PC-3 (cell line): ENCODE measurements at regions not wholly inside any gene's neighbourhood (a gene's known extent, or its start where the extent isn't known, plus 50 kb on each side); places are given as distances from the start of the nearest gene placed in this dataset.

ENCODE experiments used
- ATAC-seq: fragments of 200-7000 bp; cut with Tn5 transposase; 2 replicates; pipeline ENCODE4 v1.9.1; 2020; ENCODE audit warnings: mild to moderate bottlenecking, moderate library complexity
- BruUV-seq: library from RNA; stranded (reverse); fragments of 400-500 nt; replicated peaks from 2 replicates; lab custom pipeline; 2021; lab: Mats Ljungman, UMichigan
- CTCF ChIA-PET: fragments of 300-600 bp; sonication (Branson Sonifier 250); formaldehyde crosslinking; loops from one replicate; lab custom pipeline; 2022; ENCODE audit warnings: antibody characterized with exemption; lab: Charles Lee
- POLR2A ChIA-PET: fragments of 300-600 bp; sonication (Branson Sonifier 250); formaldehyde crosslinking; loops from one replicate; lab custom pipeline; 2022; ENCODE audit warnings: antibody characterized with exemption; ENCODE audit not compliant: unreplicated experiment; lab: Charles Lee
- DNase-seq: peaks from one replicate; pipeline ENCODE4 v3.0.0-alpha.2; 2015
- H2AFZ ChIP-seq: fragments of 300-600 bp; sonication (generic); 2 replicates; pipeline ENCODE4 v1.6.0; 2016; ENCODE audit warnings: antibody characterized with exemption, low read length
- H3F3A ChIP-seq: fragments of 300-600 bp; sonication (generic); one replicate; pipeline ENCODE4 v1.6.0; 2017; ENCODE audit warnings: antibody characterized with exemption, low read length, control low read depth, mild to moderate bottlenecking; ENCODE audit not compliant: unreplicated experiment
- H3K27ac ChIP-seq: fragments of 300-600 bp; sonication (generic); 2 replicates; pipeline ENCODE4 v1.5.1; 2016; ENCODE audit warnings: mild to moderate bottlenecking, low read length
- H3K27me3 ChIP-seq: fragments of 300-600 bp; sonication (generic); 2 replicates; pipeline ENCODE4 v1.6.1; 2016; ENCODE audit warnings: low read length, mixed read lengths
- H3K36me3 ChIP-seq: fragments of 300-600 bp; sonication (generic); 2 replicates; pipeline ENCODE4 v1.6.1; 2016; ENCODE audit warnings: low read depth, mixed run types, low read length, mixed read lengths
- H3K4me1 ChIP-seq: fragments of 300-600 bp; sonication (generic); 2 replicates; pipeline ENCODE4 v1.5.1; 2016; ENCODE audit warnings: low read length; ENCODE audit not compliant: insufficient read depth
- H3K4me2 ChIP-seq: fragments of 300-600 bp; sonication (generic); 2 replicates; pipeline ENCODE4 v1.6.0; 2016; ENCODE audit warnings: low read length
- H3K4me3 ChIP-seq: fragments of 300-600 bp; sonication (generic); 2 replicates; pipeline ENCODE4 v1.5.1; 2016; ENCODE audit warnings: mild to moderate bottlenecking, low read length, mixed read lengths
- H3K79me2 ChIP-seq: fragments of 300-600 bp; sonication (generic); 2 replicates; pipeline ENCODE4 v1.6.1; 2017; ENCODE audit warnings: low read length, mixed read lengths
- H3K9ac ChIP-seq: fragments of 300-600 bp; sonication (generic); 2 replicates; pipeline ENCODE4 v1.6.0; 2016; ENCODE audit warnings: mild to moderate bottlenecking, low read length
- H3K9me2 ChIP-seq: fragments of 300-600 bp; sonication (generic); replicated peaks from 2 replicates; pipeline ENCODE4 v1.6.1; 2016; ENCODE audit warnings: mixed run types, low read length, mixed read lengths
- H3K9me3 ChIP-seq: fragments of 300-600 bp; sonication (generic); 2 replicates; pipeline ENCODE4 v1.6.1; 2016; ENCODE audit warnings: low read length, mixed read lengths
- H4K20me1 ChIP-seq: fragments of 300-600 bp; sonication (generic); 2 replicates; pipeline ENCODE4 v1.6.1; 2016; ENCODE audit warnings: low read length, mixed read lengths
- CTCF ChIP-seq: fragments of 300-600 bp; sonication (generic); conservative IDR thresholded peaks from 2 replicates; pipeline ENCODE4 v1.5.1; 2017; ENCODE audit warnings: antibody characterized with exemption, low read depth, mild to moderate bottlenecking, low read length
- EZH2 ChIP-seq: fragments of 300-600 bp; sonication (generic); IDR thresholded peaks from one replicate; pipeline ENCODE4 v1.6.1; 2017; ENCODE audit warnings: antibody characterized with exemption, mild to moderate bottlenecking, low read length; ENCODE audit not compliant: unreplicated experiment
- EZH2phosphoT487 ChIP-seq: fragments of 300-600 bp; sonication (generic); IDR thresholded peaks from 2 replicates; pipeline ENCODE4 v1.6.1; 2018; ENCODE audit warnings: mild to moderate bottlenecking, antibody characterized with exemption, low read length, borderline replicate concordance
- intact Hi-C: fragments of 100-400 bp; cut with micrococcal nuclease; formaldehyde crosslinking; loops from 2 replicates; pipeline ENCODE4 v1.9.0; 2023

- Histone ChIP-seq H4K20me1 (no peaks in the 10 kb centered on the region), H3K36me3 (no peaks in the 10 kb centered on the region), H3K27me3 (no peaks in the 10 kb centered on the region), H3K4me1 (no peaks in the 10 kb centered on the region), H3K9ac (no peak overlapping the region), H2AFZ (no peak overlapping the region), H3K4me2 (no peak overlapping the region), H3F3A (no peaks in the 10 kb centered on the region), H3K27ac (no peak overlapping the region), H3K9me3 (no peaks in the 10 kb centered on the region), H3K79me2 (no peaks in the 10 kb centered on the region), H3K9me2 (no peaks in the 10 kb centered on the region), H3K4me3 (no peak overlapping the region)
- BruUV-seq: no TSS peak
- POLR2A ChIA-PET: no interaction called here
- TF ChIP-seq CTCF (no peak), EZH2 (no peak), EZH2phosphoT487 (no peak)
- intact Hi-C loops: no loop called here
- DNase-seq (no peak), ATAC-seq (no peak)
- CTCF ChIA-PET: no interaction called here
Observed at GRCh38 chr6:120785459-120786086, 548.7 kb downstream of the TBC1D32 start.

- TF ChIP-seq EZH2: no peak
- TF ChIP-seq CTCF: no peak
- no peak for TF ChIP-seq EZH2phosphoT487
- H4K20me1 ChIP-seq: no peaks in the 10 kb centered on the region
- no peak overlapping the region for H3K9ac ChIP-seq
- no peak overlapping the region for H3K4me3 ChIP-seq
- no peak overlapping the region for H2AFZ ChIP-seq
- H3K9me2 ChIP-seq: no peaks in the 10 kb centered on the region
- H3K27me3 ChIP-seq: no peaks in the 10 kb centered on the region
- no TSS peak for BruUV-seq
- intact Hi-C loops: no loop called here
- no peak overlapping the region for H3K27ac ChIP-seq
- H3K4me2 ChIP-seq: no peak overlapping the region
- no peaks in the 10 kb centered on the region for H3F3A ChIP-seq
- H3K79me2 ChIP-seq: no peaks in the 10 kb centered on the region
- ChIA-PET CTCF (no interaction called here), POLR2A (no interaction called here)
- H3K9me3 ChIP-seq: no peaks in the 10 kb centered on the region
- H3K36me3 ChIP-seq: no peaks in the 10 kb centered on the region
- ATAC-seq (no peak), DNase-seq (no peak)
- 0 out of 2 replicates have a peak, but pooled peaks cover 5% of the 10 kb centered on the region for H3K4me1 ChIP-seq
Observed at GRCh38 chr6:120779441-120779840, 554.8 kb downstream of the TBC1D32 start.

- no peak for TF ChIP-seq CTCF
- TF ChIP-seq EZH2phosphoT487: no peak
- no peak for TF ChIP-seq EZH2
- POLR2A ChIA-PET: no interaction called here
- ATAC-seq (no peak), DNase-seq (no peak)
- Histone ChIP-seq H3K4me1 (0 out of 2 replicates have a peak, but pooled peaks cover 8% of the 10 kb centered on the region), H3K9me2 (no peaks in the 10 kb centered on the region), H3K9me3 (no peaks in the 10 kb centered on the region), H3K4me3 (no peak overlapping the region), H3K4me2 (no peak overlapping the region), H3K36me3 (no peaks in the 10 kb centered on the region), H3K79me2 (no peaks in the 10 kb centered on the region), H3F3A (no peaks in the 10 kb centered on the region), H4K20me1 (no peaks in the 10 kb centered on the region), H3K27me3 (no peaks in the 10 kb centered on the region), H2AFZ (no peak overlapping the region), H3K9ac (no peak overlapping the region), H3K27ac (no peak overlapping the region)
- CTCF ChIA-PET: no interaction called here
- intact Hi-C loops: no loop called here
- BruUV-seq: no TSS peak
Observed at GRCh38 chr6:120775698-120776097, 558.6 kb downstream of the TBC1D32 start.
